ENCODE measurements at regions not wholly inside any gene's neighbourhood (a gene's known extent, or its start where the extent isn't known, plus 50 kb on each side); places are given as distances from the start of the nearest gene placed in this dataset.

DNA sequence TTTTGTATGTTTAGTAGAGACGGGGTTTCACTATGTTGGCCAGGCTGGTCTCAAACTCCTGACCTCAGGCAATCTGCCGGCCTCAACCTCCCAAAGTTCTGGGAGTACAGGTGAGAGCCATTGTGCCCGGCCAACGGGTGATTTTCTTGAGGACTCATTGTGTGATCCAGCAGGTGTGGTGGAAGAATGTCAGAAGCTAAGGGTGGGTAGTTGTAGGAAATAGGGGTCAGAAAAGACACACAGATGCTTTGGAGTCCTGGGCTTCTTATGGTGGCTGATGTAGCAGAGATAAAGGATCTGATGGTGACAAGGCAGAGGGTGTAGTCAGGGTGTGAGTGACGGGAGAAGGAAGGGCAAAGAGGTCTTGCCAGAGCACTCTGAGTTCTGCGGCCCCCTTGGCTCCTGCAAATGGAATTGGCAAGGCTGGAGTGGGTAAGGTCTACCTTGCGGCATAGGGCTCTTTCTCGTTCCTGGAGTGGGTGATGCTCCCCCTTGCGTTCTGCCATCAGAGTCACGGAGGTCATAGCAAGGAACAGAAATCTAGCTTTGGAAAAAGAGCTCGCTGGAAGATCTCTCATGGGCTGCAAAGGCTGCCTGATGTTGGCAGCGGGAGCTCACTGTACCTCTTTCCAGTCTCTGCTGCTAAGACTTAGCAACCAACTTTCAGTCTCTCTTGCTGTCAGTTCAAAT, 97.2 kb downstream of the SREK1 start:
- TF ChIP-seq, protein P1, sequence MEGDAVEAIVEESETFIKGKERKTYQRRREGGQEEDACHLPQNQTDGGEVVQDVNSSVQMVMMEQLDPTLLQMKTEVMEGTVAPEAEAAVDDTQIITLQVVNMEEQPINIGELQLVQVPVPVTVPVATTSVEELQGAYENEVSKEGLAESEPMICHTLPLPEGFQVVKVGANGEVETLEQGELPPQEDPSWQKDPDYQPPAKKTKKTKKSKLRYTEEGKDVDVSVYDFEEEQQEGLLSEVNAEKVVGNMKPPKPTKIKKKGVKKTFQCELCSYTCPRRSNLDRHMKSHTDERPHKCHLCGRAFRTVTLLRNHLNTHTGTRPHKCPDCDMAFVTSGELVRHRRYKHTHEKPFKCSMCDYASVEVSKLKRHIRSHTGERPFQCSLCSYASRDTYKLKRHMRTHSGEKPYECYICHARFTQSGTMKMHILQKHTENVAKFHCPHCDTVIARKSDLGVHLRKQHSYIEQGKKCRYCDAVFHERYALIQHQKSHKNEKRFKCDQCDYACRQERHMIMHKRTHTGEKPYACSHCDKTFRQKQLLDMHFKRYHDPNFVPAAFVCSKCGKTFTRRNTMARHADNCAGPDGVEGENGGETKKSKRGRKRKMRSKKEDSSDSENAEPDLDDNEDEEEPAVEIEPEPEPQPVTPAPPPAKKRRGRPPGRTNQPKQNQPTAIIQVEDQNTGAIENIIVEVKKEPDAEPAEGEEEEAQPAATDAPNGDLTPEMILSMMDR (conservative IDR thresholded peaks at IDR 0.05; ENCODE audit: low read depth, low read length), result no peak
- TF ChIP-seq EZH2 (IDR thresholded peaks at IDR 0.05; ENCODE audit: borderline replicate concordance, low read depth, low read length, poor library complexity, severe bottlenecking), result no peak
